CD4-positive, alpha-beta T cell treated with Interferon gamma for 1 hour (primary cell): ENCODE measurements at regions not wholly inside any gene's neighbourhood (a gene's known extent, or its start where the extent isn't known, plus 50 kb on each side); places are given as distances from the start of the nearest gene placed in this dataset.
"Not testable (repeated sequence)": the region's sequence is repeated elsewhere in the genome, so short reads cannot be mapped to it uniquely, and the experiment has no call there.

Source experiments
- DNase-seq: peaks from one replicate; pipeline ENCODE4 v3.0.0-alpha.2; 2020

- no peak for DNase-seq
Measured at GRCh38 chr7:93048136-93048930, 69.4 kb downstream of the SAMD9 start.

- no peak for DNase-seq
Measured at GRCh38 chr7:93047514-93048099, 70.2 kb downstream of the SAMD9 start.

GRCh38 chr7:93046641-93047040 is 71.1 kb downstream of the SAMD9 start:
- no peak for DNase-seq

- no peak for DNase-seq
Measured at GRCh38 chr7:93044147-93044810, 73.5 kb downstream of the SAMD9 start.

- DNase-seq, result no peak
Measured at GRCh38 chr7:93043385-93043985, 74.3 kb downstream of the SAMD9 start.

- DNase-seq, result no peak
Measured at GRCh38 chr7:93040355-93040754, 77.4 kb downstream of the SAMD9 start.

- DNase-seq, result no peak
Measured at GRCh38 chr7:93039786-93040185, 78.0 kb downstream of the SAMD9 start.

- no peak for DNase-seq
Measured at GRCh38 chr7:93039282-93039681, 78.5 kb downstream of the SAMD9 start.

GRCh38 chr7:93036807-93037206 is 81.0 kb downstream of the SAMD9 start:
- no peak for DNase-seq

- DNase-seq, result no peak
Measured at GRCh38 chr7:93036149-93036640, 81.6 kb downstream of the SAMD9 start.

- DNase-seq, result no peak
Measured at GRCh38 chr7:93031795-93032194, 86.0 kb downstream of the SAMD9 start.

GRCh38 chr7:93030605-93031225 is 87.1 kb downstream of the SAMD9 start:
- no peak for DNase-seq

GRCh38 chr7:93029056-93029455 is 88.7 kb downstream of the SAMD9 start:
- no peak for DNase-seq

- no peak for DNase-seq
Measured at GRCh38 chr7:93028610-93029009, 89.2 kb downstream of the SAMD9 start.

- DNase-seq, result no peak
Measured at GRCh38 chr7:93027044-93027443, 90.7 kb downstream of the SAMD9 start.

- DNase-seq, result no peak
Measured at GRCh38 chr7:93026425-93026824, 91.4 kb downstream of the SAMD9 start.

- DNase-seq, result no peak
Measured at GRCh38 chr7:93025389-93025788, 92.4 kb downstream of the SAMD9 start.

GRCh38 chr7:93022931-93023478 is 94.8 kb downstream of the SAMD9 start:
- not testable (repeated sequence) for DNase-seq

- DNase-seq, result no peak
Measured at GRCh38 chr7:93021748-93022147, 96.0 kb downstream of the SAMD9 start.

- no peak for DNase-seq
Measured at GRCh38 chr7:93018716-93019115, 99.1 kb downstream of the SAMD9 start.

- DNase-seq, result no peak
Measured at GRCh38 chr7:93016681-93017381, 100.9 kb downstream of the SAMD9 start.
